ENCODE measurements at regions not wholly inside any gene's neighbourhood (a gene's known extent, or its start where the extent isn't known, plus 50 kb on each side); places are given as distances from the start of the nearest gene placed in this dataset.

DNA sequence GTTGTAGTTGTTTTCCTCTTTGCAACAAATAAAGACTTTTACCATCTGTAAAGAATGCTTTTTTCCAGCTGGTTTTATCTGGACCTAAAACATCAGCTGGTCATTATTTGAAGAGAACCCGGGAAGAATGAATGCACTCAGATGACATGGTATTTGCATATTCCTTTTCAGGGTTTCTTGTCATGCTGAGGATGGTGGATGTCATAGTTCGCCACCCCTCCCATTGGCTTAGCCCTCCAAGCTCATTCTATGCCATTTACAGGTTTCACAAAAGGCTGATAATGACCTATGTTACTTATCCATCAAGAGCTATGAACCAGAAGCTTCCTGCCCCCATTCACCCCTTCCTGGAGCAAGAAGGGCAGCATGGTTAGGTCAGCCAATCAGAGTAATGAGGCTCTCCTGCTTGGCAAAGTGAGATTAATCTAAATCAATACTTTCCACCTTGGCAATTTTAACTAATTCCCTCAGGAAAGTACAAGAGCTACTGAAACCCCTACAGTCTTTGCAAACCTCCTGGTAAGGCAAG is 440.5 kb upstream of the TLE4 start:
- TF ChIP-seq, protein P1, sequence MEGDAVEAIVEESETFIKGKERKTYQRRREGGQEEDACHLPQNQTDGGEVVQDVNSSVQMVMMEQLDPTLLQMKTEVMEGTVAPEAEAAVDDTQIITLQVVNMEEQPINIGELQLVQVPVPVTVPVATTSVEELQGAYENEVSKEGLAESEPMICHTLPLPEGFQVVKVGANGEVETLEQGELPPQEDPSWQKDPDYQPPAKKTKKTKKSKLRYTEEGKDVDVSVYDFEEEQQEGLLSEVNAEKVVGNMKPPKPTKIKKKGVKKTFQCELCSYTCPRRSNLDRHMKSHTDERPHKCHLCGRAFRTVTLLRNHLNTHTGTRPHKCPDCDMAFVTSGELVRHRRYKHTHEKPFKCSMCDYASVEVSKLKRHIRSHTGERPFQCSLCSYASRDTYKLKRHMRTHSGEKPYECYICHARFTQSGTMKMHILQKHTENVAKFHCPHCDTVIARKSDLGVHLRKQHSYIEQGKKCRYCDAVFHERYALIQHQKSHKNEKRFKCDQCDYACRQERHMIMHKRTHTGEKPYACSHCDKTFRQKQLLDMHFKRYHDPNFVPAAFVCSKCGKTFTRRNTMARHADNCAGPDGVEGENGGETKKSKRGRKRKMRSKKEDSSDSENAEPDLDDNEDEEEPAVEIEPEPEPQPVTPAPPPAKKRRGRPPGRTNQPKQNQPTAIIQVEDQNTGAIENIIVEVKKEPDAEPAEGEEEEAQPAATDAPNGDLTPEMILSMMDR (IDR thresholded peaks at IDR 0.05; ENCODE audit: insufficient read depth, low read depth, low read length) = no peak
- no peak for DNase-seq (ENCODE audit: low read depth)
- H3K4me3 ChIP-seq (ENCODE audit: low read depth, low read length) = no peak overlapping the region

DNA sequence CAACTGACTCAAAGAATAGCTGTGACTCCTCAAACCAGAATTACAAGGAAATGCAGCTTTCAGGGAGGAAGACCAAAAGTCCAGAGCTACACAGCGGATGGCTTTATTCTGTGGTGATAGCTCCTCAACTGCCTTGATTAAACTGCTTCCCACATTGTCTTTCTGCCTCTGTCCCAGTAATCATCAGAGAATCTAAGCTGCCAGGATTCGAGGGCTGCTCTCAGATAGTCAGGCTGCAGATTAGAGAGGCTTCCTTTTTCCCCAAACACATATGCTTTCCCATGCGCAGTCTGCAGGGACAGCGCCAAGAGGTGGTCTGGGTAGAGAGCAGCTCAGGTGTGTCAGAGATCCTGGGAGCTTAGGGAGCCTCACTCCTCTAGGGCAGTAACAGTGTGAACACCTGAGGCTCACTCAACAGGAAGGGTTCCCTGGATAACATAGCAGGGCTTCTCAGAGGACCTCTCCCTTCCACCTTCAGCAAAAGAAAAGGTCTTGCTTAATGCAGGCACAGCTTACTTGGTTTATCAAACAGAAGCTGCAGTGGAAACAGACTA is 439.9 kb upstream of the TLE4 start:
- TF ChIP-seq, protein P1 (IDR thresholded peaks at IDR 0.05; ENCODE audit: insufficient read depth, low read depth, low read length) = no peak
- no peak overlapping the region for H3K4me3 ChIP-seq (ENCODE audit: low read depth, low read length)
- no peak for DNase-seq (ENCODE audit: low read depth)

DNA sequence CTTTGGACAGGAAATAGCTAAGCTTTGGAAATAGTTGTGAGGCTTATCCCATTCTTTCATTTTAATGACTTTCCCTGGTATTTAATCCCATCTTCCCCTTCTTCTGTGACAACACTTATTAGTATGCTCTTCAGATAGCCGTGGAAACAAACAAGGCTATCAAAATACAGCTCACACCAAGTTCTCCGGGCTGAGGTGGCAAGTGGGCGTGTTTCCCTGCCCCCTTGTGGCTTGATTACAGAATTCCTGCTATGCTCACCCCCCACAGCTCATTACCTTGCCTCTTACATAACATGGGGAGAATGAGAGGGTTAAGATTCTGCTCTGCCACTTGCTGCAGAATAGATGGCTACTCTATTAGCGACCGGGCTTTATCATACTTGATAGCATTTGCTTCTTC is 437.1 kb upstream of the TLE4 start:
- DNase-seq (ENCODE audit: low read depth) = no peak

DNA sequence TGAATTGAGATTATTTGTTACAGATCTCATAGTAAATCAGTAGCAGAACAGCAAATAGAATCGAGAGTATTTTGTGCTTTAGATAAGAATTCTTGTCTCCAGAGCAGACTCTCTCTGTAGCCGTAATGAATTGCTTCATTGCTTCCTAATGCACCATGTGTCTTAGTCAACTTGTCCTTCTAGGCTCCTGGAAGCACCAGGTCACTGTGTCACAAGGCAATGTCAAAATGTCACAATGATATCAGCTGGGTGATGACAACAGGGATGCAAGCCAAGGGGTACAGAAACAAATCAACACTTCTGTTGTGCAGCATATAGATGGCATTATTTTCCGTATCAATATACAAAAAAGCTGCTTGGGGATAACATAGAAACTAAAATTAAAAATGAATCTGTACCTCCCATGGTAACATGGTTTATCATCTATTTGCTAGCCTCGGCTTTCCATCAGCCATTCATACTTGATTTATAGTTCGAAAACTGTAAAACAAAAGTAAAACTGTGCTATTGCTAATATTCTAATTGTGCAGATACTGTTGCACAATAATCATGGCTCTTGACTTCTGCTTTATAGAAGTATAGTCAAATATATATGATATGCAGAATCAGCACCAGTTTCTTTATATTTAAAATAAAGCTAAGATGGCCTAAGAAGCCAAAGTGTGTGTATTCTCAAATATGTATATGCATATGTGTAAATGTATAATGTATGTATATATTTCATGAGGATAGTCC is 435.9 kb upstream of the TLE4 start:
- TF ChIP-seq, protein P1 (IDR thresholded peaks at IDR 0.05; ENCODE audit: insufficient read depth, low read depth, low read length) = no peak
- no peak overlapping the region for H3K4me3 ChIP-seq (ENCODE audit: low read depth, low read length)
- DNase-seq (ENCODE audit: low read depth) = no peak

More for the DNA sequence above, 437.1 kb upstream of the TLE4 start:
- TF ChIP-seq, protein P1 (IDR thresholded peaks at IDR 0.05; ENCODE audit: insufficient read depth, low read depth, low read length) = peak; percentile 31
- H3K4me3 ChIP-seq (ENCODE audit: low read depth, low read length) = no peak overlapping the region

DNA sequence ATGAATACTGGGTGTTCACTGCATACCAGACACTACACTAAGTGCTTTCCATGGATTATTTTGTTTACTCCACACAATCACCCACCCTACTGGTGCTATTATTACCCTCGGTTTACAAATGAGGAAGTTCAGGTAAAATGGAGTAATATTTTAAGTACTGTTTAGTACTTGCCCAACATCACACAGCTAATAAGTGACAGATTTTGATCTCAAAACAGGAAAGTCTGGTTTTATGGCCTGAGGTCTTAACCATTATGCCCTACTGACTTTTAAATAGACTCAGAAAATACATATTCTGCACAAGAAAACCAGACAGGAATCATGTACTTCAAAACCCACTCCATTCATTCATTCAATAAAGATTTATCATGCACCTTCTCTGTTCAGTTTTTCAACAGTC is 431.0 kb upstream of the TLE4 start:
- H3K4me3 ChIP-seq (ENCODE audit: low read depth, low read length) = no peak overlapping the region
- TF ChIP-seq, protein P1 (IDR thresholded peaks at IDR 0.05; ENCODE audit: insufficient read depth, low read depth, low read length) = no peak
- DNase-seq (ENCODE audit: low read depth) = no peak

DNA sequence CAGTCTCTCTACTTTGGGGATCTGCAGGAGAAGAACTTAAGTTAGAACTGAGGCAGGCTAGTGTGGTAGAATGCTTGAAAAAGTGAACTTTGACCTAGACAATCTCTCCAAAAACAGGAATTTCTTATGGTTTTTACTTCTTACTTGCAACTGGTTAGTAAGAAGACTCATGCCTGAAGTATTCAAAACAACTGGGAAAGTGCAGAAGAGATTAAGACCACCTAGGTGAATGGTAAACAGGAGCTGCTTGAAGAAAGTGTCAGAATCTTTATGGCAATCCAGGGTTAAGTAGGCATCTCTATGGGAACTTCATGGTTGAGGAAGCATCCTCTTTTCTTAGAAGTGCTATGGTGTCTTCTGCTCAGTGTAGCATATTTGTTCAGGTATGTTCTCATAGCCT is 428.6 kb upstream of the TLE4 start:
- H3K4me3 ChIP-seq (ENCODE audit: low read depth, low read length) = no peak overlapping the region
- DNase-seq (ENCODE audit: low read depth) = peak; percentile 6
- TF ChIP-seq, protein P1 (IDR thresholded peaks at IDR 0.05; ENCODE audit: insufficient read depth, low read depth, low read length) = no peak

Data from fibroblast of villous mesenchyme (primary cell).